Tibial nerve (tissue), 4 donors: ENCODE measurements at regions not wholly inside any gene's neighbourhood (a gene's known extent, or its start where the extent isn't known, plus 50 kb on each side); places are given as distances from the start of the nearest gene placed in this dataset.

Experiments used
- DNase-seq, 2 donors: peaks; one replicate each; pipeline ENCODE4 v3.0.0-alpha.2; 2019; ENCODE audit warnings: low spot score in 2 of 2
- H3K27ac ChIP-seq, 4 donors: fragments of 200-600 bp; sonication (generic) in 3 of 4; one replicate each; pipeline ENCODE4 v1.5.1; 2017 to 2019; ENCODE audit warnings: mild to moderate bottlenecking in 1 of 4
- H3K27me3 ChIP-seq, 2 donors: fragments of 200-600 bp; sonication (generic) in 1 of 2; one replicate each; pipeline versions ENCODE4 v1.5.1 to v1.6.0; 2017 to 2019
- H3K36me3 ChIP-seq, 3 donors: fragments of 200-600 bp; sonication (generic); one replicate each; pipeline ENCODE4 v1.5.1; 2018 to 2019
- H3K4me1 ChIP-seq, 4 donors: fragments of 200-600 bp; sonication (generic) in 3 of 4; one replicate each; pipeline ENCODE4 v1.5.1; 2017 to 2019
- H3K4me3 ChIP-seq, 4 donors: fragments of 200-600 bp; sonication (generic) in 3 of 4; one replicate each; pipeline ENCODE4 v1.5.1; 2017 to 2019; ENCODE audit warnings: mild to moderate bottlenecking in 1 of 4, moderate library complexity in 1 of 4
- H3K9me3 ChIP-seq, 4 donors: fragments of 200-600 bp; sonication (generic) in 3 of 4; one replicate each; pipeline ENCODE4 v1.5.1; 2017 to 2019
- CTCF ChIP-seq, 5 experiments: fragments of 200-600 bp in 3 of 5; fragments of 450-650 bp in 2 of 5; sonication (generic) in 3 of 5; IDR thresholded peaks; one replicate each; pipeline ENCODE4 v1.5.1; 2016 to 2019; ENCODE audit warnings: antibody characterized with exemption in 5 of 5, mild to moderate bottlenecking in 3 of 5, moderate library complexity in 2 of 5
- EP300 ChIP-seq, 2 donors: sonication (generic); formaldehyde crosslinking; IDR thresholded peaks; one replicate each; pipeline ENCODE4 v1.6.1; 2017; ENCODE audit warnings: antibody characterized with exemption in 2 of 2, mild to moderate bottlenecking in 1 of 2
- POLR2A ChIP-seq, 2 donors: fragments of 450-650 bp; IDR thresholded peaks; one replicate each; pipeline ENCODE4 v1.6.1; 2017; ENCODE audit warnings: antibody characterized with exemption in 2 of 2, mild to moderate bottlenecking in 2 of 2, moderate library complexity in 2 of 2
- WGBS, 2 donors: methylation state at CpG; one replicate each; pipeline ENCODE4 v1.1.5; 2018; 5-methylcytosine and 5-hydroxymethylcytosine counted together

GRCh38 chr5:128637031-128637430 lies 99.0 kb upstream of the FBN2 start:
- no peak overlapping the region for H3K27ac ChIP-seq
- no peaks in the 10 kb centered on the region for H3K36me3 ChIP-seq
- 50 to 57% methylated on average over 4 of the region's 4 CpGs for WGBS, 2 donors
- no peak for DNase-seq
- no peaks in the 10 kb centered on the region for H3K27me3 ChIP-seq
- H3K4me3 ChIP-seq: no peak overlapping the region
- peaks cover 0 to 6% (median 0%) of the 10 kb centered on the region in 4 donors for H3K4me1 ChIP-seq
- TF ChIP-seq EP300 (IDR thresholded peaks at IDR 0.05) (no peak), POLR2A (IDR thresholded peaks at IDR 0.05) (no peak), CTCF (IDR thresholded peaks at IDR 0.05) (no peak)
- no peaks in the 10 kb centered on the region for H3K9me3 ChIP-seq

GRCh38 chr5:128641861-128642260 lies 103.8 kb upstream of the FBN2 start:
- 96 to 97% methylated on average over 1 of the region's 1 CpG for WGBS, 2 donors
- DNase-seq: no peak
- Histone ChIP-seq H3K36me3 (no peaks in the 10 kb centered on the region), H3K9me3 (no peaks in the 10 kb centered on the region), H3K4me1 (peaks cover 0 to 6% (median 0%) of the 10 kb centered on the region in 4 donors), H3K27ac (no peak overlapping the region), H3K27me3 (no peaks in the 10 kb centered on the region), H3K4me3 (no peak overlapping the region)
- TF ChIP-seq EP300 (IDR thresholded peaks at IDR 0.05) (no peak), CTCF (IDR thresholded peaks at IDR 0.05) (no peak), POLR2A (IDR thresholded peaks at IDR 0.05) (no peak)

GRCh38 chr5:128644863-128645262 lies 106.8 kb upstream of the FBN2 start:
- TF ChIP-seq POLR2A (IDR thresholded peaks at IDR 0.05) (no peak), CTCF (IDR thresholded peaks at IDR 0.05) (no peak), EP300 (IDR thresholded peaks at IDR 0.05) (no peak)
- H3K4me3 ChIP-seq: no peak overlapping the region
- H3K27me3 ChIP-seq: no peaks in the 10 kb centered on the region
- WGBS, 2 donors: 75 to 78% methylated on average over 4 of the region's 4 CpGs
- no peaks in the 10 kb centered on the region for H3K4me1 ChIP-seq
- H3K27ac ChIP-seq: no peak overlapping the region
- no peak for DNase-seq
- no peaks in the 10 kb centered on the region for H3K36me3 ChIP-seq
- no peaks in the 10 kb centered on the region for H3K9me3 ChIP-seq

GRCh38 chr5:128645581-128645980 lies 107.5 kb upstream of the FBN2 start:
- no peak for DNase-seq
- Histone ChIP-seq H3K27me3 (no peaks in the 10 kb centered on the region), H3K4me3 (no peak overlapping the region), H3K36me3 (no peaks in the 10 kb centered on the region), H3K4me1 (no peaks in the 10 kb centered on the region), H3K9me3 (peaks cover 0 to 3% (median 0%) of the 10 kb centered on the region in 4 donors), H3K27ac (no peak overlapping the region)
- WGBS, 2 donors: 33 to 38% methylated on average over 1 of the region's 1 CpG
- no peak for TF ChIP-seq POLR2A (IDR thresholded peaks at IDR 0.05)
- no peak for TF ChIP-seq CTCF (IDR thresholded peaks at IDR 0.05)
- no peak for TF ChIP-seq EP300 (IDR thresholded peaks at IDR 0.05)

GRCh38 chr5:128646176-128646575 lies 108.1 kb upstream of the FBN2 start:
- TF ChIP-seq POLR2A (IDR thresholded peaks at IDR 0.05) (no peak), EP300 (IDR thresholded peaks at IDR 0.05) (no peak), CTCF (IDR thresholded peaks at IDR 0.05) (no peak)
- no peaks in the 10 kb centered on the region for H3K27me3 ChIP-seq
- no peak for DNase-seq
- H3K27ac ChIP-seq: no peak overlapping the region
- WGBS, 2 donors: 76 to 79% methylated on average over 2 of the region's 2 CpGs
- no peaks in the 10 kb centered on the region for H3K4me1 ChIP-seq
- no peaks in the 10 kb centered on the region for H3K36me3 ChIP-seq
- H3K4me3 ChIP-seq: no peak overlapping the region
- H3K9me3 ChIP-seq: peaks cover 0 to 3% (median 0%) of the 10 kb centered on the region in 4 donors
